Progenitor cell of endocrine pancreas (in vitro differentiated cells): ENCODE measurements at regions not wholly inside any gene's neighbourhood (a gene's known extent, or its start where the extent isn't known, plus 50 kb on each side); places are given as distances from the start of the nearest gene placed in this dataset.

Experiments
- DNase-seq: peaks from one replicate; pipeline ENCODE4 v3.0.0; 2021; ENCODE audit warnings: low spot score; ENCODE audit not compliant: unreplicated experiment
- H3K27ac Mint-ChIP-seq: 2 replicates; pipeline ENCODE4 v1.8.0; 2021; ENCODE audit warnings: mild to moderate bottlenecking, moderate library complexity, mixed read lengths
- H3K27me3 Mint-ChIP-seq: 2 replicates; pipeline ENCODE4 v1.8.0; 2021; ENCODE audit warnings: mixed read lengths
- H3K36me3 Mint-ChIP-seq: 2 replicates; pipeline ENCODE4 v1.8.0; 2022; ENCODE audit warnings: mixed read lengths; ENCODE audit not compliant: insufficient read depth
- H3K4me1 Mint-ChIP-seq: 2 replicates; pipeline ENCODE4 v1.8.0; 2021; ENCODE audit warnings: low read depth, mixed read lengths
- H3K4me3 Mint-ChIP-seq: 2 replicates; pipeline ENCODE4 v1.8.0; 2021; ENCODE audit warnings: low read depth, mild to moderate bottlenecking, moderate library complexity, mixed read lengths
- H3K9me3 Mint-ChIP-seq: 2 replicates; pipeline ENCODE4 v1.8.0; 2021; ENCODE audit warnings: low read depth, mixed read lengths
- CTCF ChIP-seq: fragments of 200-600 bp; sonication (generic); IDR thresholded peaks from one replicate; pipeline ENCODE4 v1.5.0; 2021; ENCODE audit warnings: antibody characterized with exemption, mild to moderate bottlenecking; ENCODE audit not compliant: unreplicated experiment

GRCh38 chr1:48099072-48099773 is 102.0 kb upstream of the TRABD2B start:
- peaks cover 37% of the 10 kb centered on the region for H3K4me1 Mint-ChIP-seq
- H3K27me3 Mint-ChIP-seq, result peaks cover 11% of the 10 kb centered on the region
- no peak for TF ChIP-seq CTCF
- H3K36me3 Mint-ChIP-seq, result peaks cover 3% of the 10 kb centered on the region
- peak overlapping the region; percentile 3 for H3K4me3 Mint-ChIP-seq
- no peak for DNase-seq
- H3K27ac Mint-ChIP-seq, result peak overlapping the region; percentile 15
- H3K9me3 Mint-ChIP-seq, result no peaks in the 10 kb centered on the region

GRCh38 chr1:48093696-48094528 is 96.7 kb upstream of the TRABD2B start:
- peak overlapping the region; percentile 23 for H3K4me3 Mint-ChIP-seq

GRCh38 chr1:48093147-48093546 is 96.0 kb upstream of the TRABD2B start:
- Mint-ChIP-seq H3K36me3 (peaks cover 7% of the 10 kb centered on the region), H3K4me1 (peaks cover 19% of the 10 kb centered on the region), H3K9me3 (no peaks in the 10 kb centered on the region), H3K27ac (no peak overlapping the region), H3K27me3 (peaks cover 11% of the 10 kb centered on the region), H3K4me3 (no peak overlapping the region)
- DNase-seq, result no peak
- no peak for TF ChIP-seq CTCF

More at GRCh38 chr1:48093696-48094528, 96.7 kb upstream of the TRABD2B start:
- H3K36me3 Mint-ChIP-seq, result peaks cover 7% of the 10 kb centered on the region
- peaks cover 11% of the 10 kb centered on the region for H3K27me3 Mint-ChIP-seq
- peak; percentile 87 for TF ChIP-seq CTCF
- DNase-seq, result peak; percentile 80
- no peaks in the 10 kb centered on the region for H3K9me3 Mint-ChIP-seq
- no peak overlapping the region for H3K27ac Mint-ChIP-seq
- peaks cover 26% of the 10 kb centered on the region for H3K4me1 Mint-ChIP-seq

GRCh38 chr1:48092401-48092800 is 95.2 kb upstream of the TRABD2B start:
- DNase-seq, result no peak
- TF ChIP-seq CTCF, result no peak
- H3K27me3 Mint-ChIP-seq, result peaks cover 5% of the 10 kb centered on the region
- H3K36me3 Mint-ChIP-seq, result peaks cover 9% of the 10 kb centered on the region
- peaks cover 14% of the 10 kb centered on the region for H3K4me1 Mint-ChIP-seq
- H3K27ac Mint-ChIP-seq, result no peak overlapping the region
- H3K4me3 Mint-ChIP-seq, result no peak overlapping the region
- H3K9me3 Mint-ChIP-seq, result no peaks in the 10 kb centered on the region

- no peak for TF ChIP-seq CTCF
- H3K27ac Mint-ChIP-seq, result no peak overlapping the region
- no peaks in the 10 kb centered on the region for H3K9me3 Mint-ChIP-seq
- DNase-seq, result no peak
- H3K27me3 Mint-ChIP-seq, result no peaks in the 10 kb centered on the region
- peaks cover 26% of the 10 kb centered on the region for H3K4me1 Mint-ChIP-seq
- no peak overlapping the region for H3K4me3 Mint-ChIP-seq
- peaks cover 5% of the 10 kb centered on the region for H3K36me3 Mint-ChIP-seq
Observed at GRCh38 chr1:48089356-48089891, 92.2 kb upstream of the TRABD2B start.
